Adrenal gland (tissue), 5 donors: ENCODE measurements at regions not wholly inside any gene's neighbourhood (a gene's known extent, or its start where the extent isn't known, plus 50 kb on each side); places are given as distances from the start of the nearest gene placed in this dataset.

Source experiments
- POLR2A ChIP-seq, 2 donors: fragments of 450-650 bp; IDR thresholded peaks; one replicate each; pipeline ENCODE4 v1.6.1; 2017; ENCODE audit warnings: antibody characterized with exemption in 2 of 2, mild to moderate bottlenecking in 2 of 2, moderate library complexity in 1 of 2
- TF ChIP-seq, protein P1 (sequence below), 6 experiments: fragments of 450-650 bp in 4 of 6; fragments of 200-600 bp in 2 of 6; sonication (generic) in 1 of 6; IDR thresholded peaks; 1 replicate in 5 of 6; 2 replicates in 1 of 6; pipeline versions ENCODE4 v1.5.1 to v1.8.0; 2016 to 2021; ENCODE audit warnings: antibody characterized with exemption in 6 of 6, mild to moderate bottlenecking in 2 of 6, moderate library complexity in 1 of 6
- donor health status: DM: no; HTN: no; CAD: no.

DNA sequence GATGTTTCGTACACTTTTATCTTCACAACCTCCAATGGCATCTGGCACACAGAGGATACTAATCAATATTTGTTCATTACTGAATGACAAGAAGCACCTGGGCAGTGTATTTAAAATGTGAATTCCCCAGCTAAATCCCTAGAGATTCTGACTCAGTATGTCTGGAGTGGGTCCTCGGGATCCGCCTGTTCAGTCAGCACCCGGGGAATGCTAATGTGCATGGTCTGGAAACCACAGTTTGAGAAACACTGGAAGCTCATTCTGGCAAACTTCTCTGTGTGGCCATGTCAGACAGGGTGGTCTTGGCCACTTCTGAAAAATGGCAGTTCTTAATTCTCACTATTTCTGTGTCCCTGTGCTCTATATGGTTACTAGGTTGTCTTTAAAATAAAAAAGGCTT is 138.8 kb upstream of the VCX start:
- TF ChIP-seq, protein P1, sequence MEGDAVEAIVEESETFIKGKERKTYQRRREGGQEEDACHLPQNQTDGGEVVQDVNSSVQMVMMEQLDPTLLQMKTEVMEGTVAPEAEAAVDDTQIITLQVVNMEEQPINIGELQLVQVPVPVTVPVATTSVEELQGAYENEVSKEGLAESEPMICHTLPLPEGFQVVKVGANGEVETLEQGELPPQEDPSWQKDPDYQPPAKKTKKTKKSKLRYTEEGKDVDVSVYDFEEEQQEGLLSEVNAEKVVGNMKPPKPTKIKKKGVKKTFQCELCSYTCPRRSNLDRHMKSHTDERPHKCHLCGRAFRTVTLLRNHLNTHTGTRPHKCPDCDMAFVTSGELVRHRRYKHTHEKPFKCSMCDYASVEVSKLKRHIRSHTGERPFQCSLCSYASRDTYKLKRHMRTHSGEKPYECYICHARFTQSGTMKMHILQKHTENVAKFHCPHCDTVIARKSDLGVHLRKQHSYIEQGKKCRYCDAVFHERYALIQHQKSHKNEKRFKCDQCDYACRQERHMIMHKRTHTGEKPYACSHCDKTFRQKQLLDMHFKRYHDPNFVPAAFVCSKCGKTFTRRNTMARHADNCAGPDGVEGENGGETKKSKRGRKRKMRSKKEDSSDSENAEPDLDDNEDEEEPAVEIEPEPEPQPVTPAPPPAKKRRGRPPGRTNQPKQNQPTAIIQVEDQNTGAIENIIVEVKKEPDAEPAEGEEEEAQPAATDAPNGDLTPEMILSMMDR (IDR thresholded peaks at IDR 0.05) = no peak
- no peak for TF ChIP-seq POLR2A (IDR thresholded peaks at IDR 0.05)
